HG02610 (cell line): ENCODE measurements at regions not wholly inside any gene's neighbourhood (a gene's known extent, or its start where the extent isn't known, plus 50 kb on each side); places are given as distances from the start of the nearest gene placed in this dataset.
"Not testable (repeated sequence)": the region's sequence is repeated elsewhere in the genome, so short reads cannot be mapped to it uniquely, and the experiment has no call there.

ENCODE experiments used
- ATAC-seq: cut with Tn5 transposase; IDR thresholded peaks from one replicate; pipeline ENCODE4 v1.9.1; 2021; ENCODE audit warnings: mild to moderate bottlenecking, moderate library complexity; ENCODE audit not compliant: unreplicated experiment

DNA sequence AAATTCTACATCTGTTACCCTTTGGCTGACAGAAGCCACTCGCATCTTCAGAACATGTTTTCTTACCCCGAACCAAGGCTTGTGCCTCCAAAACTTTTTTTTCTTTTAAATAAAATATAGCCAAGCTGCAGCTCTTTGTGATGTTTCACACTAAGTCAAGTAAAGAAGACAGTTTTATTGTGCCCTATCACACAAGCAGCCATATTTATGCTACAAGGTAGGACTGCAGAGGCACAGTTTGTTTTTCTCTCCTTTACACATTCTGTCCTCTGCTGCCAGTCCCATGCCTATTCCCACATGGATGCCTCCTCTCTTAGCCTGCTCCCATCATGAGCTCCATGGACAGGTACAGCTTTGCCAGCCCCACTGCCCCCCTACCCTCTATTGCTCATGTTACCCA, 219.6 kb upstream of the THUMPD2 start:
- no peak for ATAC-seq

DNA sequence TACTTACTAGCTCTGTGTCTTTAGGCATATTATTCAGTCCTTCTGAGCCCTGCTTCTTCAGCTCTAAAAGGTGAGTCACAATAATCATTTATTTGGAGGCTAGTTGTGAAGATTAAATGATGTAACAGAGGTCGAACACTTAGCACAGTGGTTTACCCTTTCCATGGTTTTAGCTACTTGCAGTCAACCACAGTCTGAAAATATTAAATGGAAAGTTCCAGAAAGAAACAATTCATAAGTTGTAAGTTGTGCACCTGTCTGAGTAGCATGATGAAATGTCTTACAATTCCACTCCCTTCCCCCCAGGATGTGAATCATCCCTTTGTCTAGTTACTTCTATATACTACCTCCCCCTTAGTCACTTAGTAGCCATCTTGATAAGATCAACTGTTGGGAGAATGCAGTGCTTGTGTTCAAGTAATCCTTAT, 217.6 kb upstream of the THUMPD2 start:
- no peak for ATAC-seq

DNA sequence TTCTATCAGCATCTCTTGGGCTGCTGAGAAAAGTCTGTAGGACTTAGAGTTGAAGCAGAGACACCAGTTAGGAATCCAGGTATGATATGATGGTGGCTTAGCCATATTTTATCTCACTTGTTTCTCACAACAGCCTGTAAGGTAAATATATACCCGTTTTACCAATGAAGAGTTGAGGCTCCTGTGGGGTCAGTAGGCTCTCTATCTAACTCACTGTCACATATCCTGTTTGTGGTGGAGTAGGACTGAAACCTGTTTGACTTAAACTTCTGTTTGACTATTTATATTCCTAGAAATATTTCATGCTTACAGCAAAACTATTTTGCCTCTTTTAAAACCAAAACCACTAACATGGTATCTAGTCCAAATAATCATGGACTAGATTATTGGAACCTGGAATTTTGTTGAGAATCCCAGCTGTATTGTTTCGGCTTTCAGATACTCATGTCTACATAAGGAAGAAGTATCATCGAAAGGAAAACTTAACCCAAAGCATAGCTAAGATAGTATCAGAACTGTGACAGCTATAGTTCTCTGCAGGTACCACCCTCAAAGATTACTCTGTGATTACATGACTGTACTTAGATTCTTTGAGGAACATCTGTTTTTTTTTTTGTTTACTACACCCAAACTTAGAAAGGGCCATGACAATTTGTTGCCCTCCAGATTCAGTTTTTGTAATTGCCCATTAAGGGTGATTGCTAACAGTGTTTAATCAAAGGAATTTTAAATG, 216.1 kb upstream of the THUMPD2 start:
- no peak for ATAC-seq

GRCh38 chr2:39994151-39994550, 215.1 kb upstream of the THUMPD2 start:
- no peak for ATAC-seq

DNA sequence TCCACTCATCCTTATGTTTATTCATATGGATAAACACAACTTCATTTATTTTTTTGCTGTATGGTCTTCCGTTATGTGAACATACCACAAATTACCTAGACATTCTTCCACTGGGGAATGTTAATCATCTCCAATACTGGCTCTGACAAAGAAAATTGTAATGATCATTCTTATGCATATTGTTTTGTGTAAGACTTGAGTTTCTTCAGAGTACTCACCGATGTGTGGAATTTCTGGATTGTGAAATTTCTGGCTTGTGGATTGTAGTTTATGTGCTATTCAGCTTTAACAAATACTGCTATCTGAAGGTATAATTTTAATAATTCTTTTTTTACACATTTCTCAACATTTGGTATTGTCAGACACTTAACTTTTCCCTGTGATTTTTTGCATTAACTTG, 212.2 kb upstream of the THUMPD2 start:
- no peak for ATAC-seq

DNA sequence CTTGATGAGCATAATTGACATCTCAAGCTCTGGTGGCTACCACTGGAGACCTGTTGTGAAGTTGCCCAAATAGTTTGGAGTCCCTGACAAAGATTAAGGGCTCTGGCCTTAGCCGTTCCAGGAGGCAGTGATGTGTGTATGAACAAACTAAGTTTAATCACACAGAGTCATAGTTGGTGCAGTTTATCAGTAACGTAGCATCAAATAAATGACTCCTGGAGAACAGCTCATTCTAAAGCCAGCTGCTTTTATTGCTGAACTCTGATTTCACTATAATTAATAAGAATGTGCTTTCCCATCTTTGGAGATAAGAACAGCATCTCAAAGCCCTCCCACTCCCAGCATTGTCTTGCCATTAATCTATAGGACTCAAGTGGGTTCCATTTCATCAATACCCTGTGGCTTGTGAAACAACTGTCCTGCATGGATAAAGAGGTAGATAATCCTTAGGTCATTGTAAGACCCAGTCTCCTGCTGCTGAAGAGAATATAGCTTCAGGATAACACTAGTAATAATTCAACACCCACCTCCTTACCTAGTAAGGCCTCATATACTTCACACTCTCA, 211.4 kb upstream of the THUMPD2 start:
- no peak for ATAC-seq

DNA sequence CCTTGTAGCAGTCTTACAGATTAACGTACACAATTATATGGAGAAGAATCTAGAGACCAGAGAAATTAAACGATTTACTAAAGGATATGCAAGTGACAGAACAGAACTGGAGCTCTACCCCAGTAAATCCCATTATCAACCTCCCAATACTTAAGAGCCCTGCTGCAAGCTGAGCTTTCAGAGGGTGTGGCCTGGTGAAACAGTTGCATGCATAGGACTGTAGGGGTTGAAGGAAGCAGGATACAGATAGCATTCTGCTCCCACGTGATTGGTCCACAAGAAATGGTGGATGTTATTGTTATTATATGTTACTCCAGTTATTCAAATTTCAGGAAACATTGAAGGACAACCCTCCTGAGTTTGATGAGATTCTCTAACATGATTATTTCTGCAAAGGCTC, 210.8 kb upstream of the THUMPD2 start:
- no peak for ATAC-seq

DNA sequence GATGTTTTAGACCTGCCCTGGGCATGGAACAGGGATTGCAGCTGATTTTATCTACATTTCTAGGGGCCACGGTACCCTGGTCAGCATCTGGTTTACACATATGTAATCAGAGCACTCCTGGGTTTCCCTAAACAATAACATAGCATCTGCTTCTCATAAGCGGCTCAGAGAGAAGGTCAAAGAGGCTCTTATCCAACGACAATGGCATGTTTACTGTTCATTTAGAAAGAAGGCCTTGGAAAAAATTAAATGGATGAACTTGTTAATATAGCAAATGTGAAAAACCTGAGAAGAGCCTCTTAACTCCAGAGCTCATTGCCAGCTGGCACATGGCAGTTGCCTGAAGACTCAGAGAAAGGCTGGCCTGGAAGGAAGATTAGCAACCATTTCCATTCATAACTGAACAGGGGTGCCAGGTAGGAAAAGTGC, 202.8 kb upstream of the THUMPD2 start:
- ATAC-seq: no peak

GRCh38 chr2:39975476-39976020, 196.5 kb upstream of the THUMPD2 start:
- ATAC-seq: no peak

- ATAC-seq: no peak
Observed at GRCh38 chr2:39968037-39968436, 189.0 kb upstream of the THUMPD2 start.

DNA sequence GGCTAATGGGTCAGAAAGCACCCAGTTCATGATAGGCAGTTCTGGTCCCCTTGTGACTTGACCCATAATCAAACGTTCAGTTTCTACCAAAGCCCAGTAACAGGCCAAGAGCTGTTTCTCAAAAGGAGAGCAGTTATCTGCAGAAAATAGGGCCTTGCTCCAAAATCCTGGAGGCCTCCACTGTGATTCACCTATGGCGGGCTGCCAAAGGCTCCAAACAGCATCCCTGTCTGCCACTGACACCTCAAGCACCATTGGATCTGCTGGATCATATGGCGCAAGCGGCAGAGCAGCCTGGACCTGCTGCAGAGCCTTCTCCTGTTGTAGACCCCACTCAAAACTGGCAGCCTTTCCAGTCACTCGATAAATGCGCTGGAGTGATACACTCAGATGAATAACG, 181.6 kb upstream of the THUMPD2 start:
- not testable (repeated sequence) for ATAC-seq

DNA sequence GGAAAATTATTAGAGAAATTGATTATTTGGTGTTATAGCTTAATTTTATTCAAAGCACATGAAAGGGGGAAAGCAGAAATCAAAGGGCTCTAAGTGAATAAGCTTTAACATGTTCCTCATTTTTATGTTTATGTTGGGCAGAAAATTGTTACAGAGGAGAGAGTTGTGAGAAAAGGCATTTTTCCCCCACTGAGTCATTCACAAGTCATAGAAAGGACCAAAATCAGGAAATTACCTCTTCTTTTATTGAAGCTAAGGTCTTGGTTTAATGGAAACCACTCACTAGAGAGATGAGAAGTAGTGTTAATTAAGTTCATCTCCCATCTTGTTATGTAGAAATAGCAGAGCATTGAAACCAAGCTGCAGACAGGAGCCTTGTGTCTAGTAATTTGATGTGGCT, 175.3 kb upstream of the THUMPD2 start:
- ATAC-seq: no peak

DNA sequence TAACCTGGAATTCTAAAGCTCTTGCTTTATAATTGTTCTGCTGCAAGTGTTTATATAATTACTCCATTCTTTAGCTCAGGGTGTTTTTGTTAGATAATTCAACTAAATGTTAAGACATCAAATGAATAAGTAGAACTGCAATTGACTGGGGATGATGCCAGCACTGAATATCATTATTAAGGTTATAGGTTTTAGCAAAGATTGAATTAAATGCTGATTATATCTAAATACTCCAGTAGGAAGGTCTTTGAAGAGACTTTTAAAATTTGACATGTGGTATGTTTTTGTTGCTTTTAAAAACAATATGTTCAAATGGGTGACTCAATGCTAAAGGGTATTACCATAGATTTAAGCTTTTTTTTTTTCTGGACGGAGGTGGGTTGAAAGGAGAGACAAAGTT, 170.1 kb upstream of the THUMPD2 start:
- no peak for ATAC-seq

- ATAC-seq: no peak
Observed at GRCh38 chr2:39948016-39948719, 169.1 kb upstream of the THUMPD2 start.

DNA sequence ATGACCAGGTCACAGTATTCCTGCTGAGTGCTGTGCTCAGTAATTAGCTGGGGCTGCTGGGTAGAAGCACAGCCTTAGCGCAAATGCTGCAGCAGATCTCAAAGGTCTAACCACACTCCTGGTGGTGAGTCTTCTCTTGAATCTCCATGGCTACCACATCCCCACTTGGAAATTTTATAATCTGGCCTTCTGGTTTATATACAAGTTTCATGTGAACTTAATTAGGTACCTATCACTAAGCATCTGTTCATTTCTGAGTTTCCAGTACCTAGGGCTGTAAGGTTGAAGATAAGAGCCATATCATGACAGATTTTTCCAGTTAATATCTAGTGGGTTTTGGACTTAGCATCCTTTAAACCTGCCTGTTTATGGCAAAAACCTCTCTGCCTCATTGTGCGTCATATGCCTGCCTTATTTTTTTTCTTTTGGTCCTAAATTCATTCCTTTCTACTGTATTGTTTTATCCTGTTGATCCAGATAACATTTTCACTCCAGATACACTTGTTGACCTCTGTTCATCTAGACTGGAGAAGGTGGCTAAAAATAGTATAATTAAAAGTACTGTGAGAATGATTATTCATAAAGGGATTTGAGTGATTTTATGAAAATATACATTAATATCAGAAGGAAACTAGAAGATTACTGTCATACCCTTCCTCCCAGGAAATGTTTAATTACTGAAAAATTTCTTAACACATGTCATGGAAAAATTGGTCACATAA, 168.4 kb upstream of the THUMPD2 start:
- no peak for ATAC-seq

DNA sequence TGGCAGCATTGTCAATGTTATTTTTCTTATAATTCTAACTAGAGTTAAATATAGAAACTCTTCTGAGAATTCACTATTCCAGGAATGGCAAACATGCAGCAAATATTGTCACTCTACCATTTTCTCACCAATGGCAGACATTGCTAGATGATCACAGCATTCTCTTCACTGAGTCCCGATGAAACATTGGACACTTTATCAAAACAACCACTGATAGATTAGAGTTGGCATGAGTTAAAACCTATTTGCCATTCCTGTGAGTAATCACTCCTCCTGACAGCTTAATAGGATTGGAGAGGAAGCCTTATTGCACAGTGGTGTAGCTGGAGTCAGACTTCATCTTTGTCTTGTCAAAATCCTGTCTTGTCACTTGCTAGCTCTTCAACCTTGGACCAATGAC, 163.9 kb upstream of the THUMPD2 start:
- ATAC-seq: no peak

DNA sequence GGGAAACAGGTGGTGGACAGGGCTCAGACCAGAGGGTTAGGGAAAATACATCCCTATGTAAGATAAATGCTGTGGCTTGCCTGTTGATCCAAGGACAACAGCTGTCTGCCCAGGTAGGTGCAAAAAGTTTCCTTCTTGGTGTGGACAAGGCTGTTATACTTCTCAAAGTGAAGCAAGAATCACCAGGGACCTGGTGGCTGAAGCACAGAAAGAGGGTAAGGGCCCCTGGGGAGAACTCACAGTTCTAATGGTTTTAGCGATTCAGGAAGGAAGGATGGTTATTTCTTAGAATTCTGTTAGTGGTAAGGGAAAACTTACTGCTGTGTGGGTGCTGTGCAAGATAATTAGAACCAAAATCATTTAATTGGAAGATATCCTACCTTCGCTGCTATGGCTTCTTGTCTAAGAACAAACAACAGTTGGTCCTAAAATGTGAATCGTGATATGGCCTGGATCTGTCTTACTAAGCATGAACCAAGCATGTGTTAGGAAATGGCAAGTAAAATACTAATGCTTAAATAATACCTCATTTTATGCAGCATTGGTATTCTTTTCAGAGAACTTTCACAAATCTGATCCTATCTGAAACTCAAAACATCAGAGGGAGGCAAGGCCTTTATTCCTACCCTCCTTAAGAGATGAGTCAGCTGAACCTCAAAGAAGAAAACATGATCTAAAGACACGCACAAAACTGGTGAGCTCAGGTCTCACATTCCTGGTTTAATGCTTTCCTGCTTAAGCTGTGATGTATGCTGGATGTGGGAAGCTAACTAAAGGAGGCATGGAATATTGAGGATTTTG, 159.2 kb upstream of the THUMPD2 start:
- no peak for ATAC-seq

GRCh38 chr2:39937621-39938020, 158.6 kb upstream of the THUMPD2 start:
- ATAC-seq: no peak

DNA sequence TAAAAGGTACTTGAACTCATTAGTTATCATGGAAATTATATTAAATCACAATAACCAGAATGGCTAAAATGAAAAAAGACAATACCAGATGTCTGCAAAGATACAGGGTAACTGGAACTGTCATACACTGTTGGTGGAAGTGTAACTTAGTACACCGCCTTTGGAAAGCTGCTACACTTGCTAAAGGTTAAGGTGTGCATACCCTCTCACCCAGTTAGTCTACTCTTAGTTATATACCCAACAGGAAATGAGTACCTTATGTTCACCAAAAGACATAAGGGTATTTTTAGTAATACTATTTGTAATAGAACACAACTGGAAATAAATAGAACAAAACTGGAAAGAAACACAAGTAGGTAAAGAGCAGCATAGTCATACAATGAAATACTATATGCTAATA, 155.8 kb upstream of the THUMPD2 start:
- ATAC-seq: no peak

DNA sequence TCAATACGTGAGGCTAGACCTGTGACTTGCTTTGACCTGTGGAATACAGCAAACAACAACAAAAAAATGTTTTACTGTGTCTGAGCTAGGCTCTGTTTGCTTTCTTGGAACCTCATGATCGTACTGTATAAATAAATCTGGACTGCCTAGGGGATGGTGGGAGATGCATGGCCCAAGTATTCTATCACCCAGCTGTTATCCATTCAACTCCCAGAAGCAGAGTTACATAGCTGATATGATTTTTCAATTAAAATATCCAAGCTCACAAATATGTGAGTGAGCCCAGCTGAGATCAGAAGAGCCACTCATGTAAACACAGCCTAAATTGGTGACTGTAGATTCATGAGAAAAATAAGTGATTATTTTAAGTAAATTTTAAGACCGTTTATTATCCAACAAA, 154.1 kb upstream of the THUMPD2 start:
- no peak for ATAC-seq

- no peak for ATAC-seq
Observed at GRCh38 chr2:39932198-39932597, 153.1 kb upstream of the THUMPD2 start.
